NCI-H2196 treated with DMSO at 0.1 percent for 48 hours (cell line): ENCODE measurements at regions not wholly inside any gene's neighbourhood (a gene's known extent, or its start where the extent isn't known, plus 50 kb on each side); places are given as distances from the start of the nearest gene placed in this dataset.
"Not testable (repeated sequence)": the region's sequence is repeated elsewhere in the genome, so short reads cannot be mapped to it uniquely, and the experiment has no call there.

Experiments used
- DNase-seq: peaks from one replicate; lab custom pipeline; 2025; ENCODE audit not compliant: unreplicated experiment; lab: John Stamatoyannopoulos, UW

DNA sequence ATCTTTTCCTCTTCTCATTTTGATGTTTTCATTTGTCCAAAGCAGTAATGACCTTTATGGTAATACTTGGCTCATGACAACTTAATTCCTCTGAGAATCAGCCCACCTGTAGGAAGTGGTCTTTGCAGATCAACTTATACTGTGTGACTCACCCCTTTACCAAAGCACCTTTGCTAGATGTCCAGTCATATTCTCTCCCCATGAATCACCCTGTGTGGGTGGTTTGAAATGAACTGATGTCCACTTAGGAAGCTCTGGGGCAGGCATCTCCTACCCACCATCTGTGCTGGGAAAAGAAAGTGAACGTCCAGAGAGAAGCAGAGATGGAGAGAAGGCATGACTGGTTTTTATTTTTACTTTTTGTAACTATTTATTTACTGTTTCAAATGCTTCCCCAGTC lies 410.3 kb downstream of the KIF20B start:
- no peak for DNase-seq

DNA sequence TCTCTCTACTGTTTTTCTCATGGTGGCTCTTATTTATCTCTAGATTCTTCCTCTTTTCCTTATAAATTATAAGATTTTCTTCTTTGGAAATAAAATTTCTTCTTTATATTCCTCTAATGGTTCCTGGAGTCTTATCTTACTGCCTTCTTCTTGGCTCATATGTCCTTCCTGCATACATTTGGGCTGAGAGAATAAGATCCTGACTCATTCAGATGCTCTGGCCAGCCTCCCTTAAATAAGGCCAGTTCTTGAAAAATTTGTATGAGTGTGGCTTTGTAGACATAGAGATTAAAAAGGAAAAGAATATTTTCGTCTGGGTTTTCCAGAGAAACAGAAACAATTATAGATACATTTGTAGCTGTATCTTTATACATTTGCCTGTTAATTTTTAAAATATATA lies 411.3 kb downstream of the KIF20B start:
- DNase-seq: no peak

DNA sequence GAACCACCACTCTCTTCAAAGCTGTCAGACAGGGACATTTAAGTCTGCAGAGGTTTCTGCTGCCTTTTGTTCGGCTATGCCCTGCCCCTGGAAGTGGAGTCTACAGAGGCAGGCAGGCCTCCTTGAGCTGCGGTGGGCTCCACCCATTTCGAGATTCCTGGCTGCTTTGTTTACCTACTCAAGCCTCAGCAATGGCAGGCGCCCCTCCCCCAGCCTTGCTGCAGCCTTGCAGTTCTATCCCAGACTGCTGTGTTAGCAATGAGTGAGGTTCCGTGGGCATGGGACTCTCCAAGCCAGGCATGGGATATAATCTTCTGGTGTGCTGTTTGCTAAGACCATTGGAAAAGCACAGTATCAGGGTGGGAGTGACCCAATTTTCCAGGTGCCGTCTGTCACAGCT lies 417.2 kb downstream of the KIF20B start:
- not testable (repeated sequence) for DNase-seq

DNA sequence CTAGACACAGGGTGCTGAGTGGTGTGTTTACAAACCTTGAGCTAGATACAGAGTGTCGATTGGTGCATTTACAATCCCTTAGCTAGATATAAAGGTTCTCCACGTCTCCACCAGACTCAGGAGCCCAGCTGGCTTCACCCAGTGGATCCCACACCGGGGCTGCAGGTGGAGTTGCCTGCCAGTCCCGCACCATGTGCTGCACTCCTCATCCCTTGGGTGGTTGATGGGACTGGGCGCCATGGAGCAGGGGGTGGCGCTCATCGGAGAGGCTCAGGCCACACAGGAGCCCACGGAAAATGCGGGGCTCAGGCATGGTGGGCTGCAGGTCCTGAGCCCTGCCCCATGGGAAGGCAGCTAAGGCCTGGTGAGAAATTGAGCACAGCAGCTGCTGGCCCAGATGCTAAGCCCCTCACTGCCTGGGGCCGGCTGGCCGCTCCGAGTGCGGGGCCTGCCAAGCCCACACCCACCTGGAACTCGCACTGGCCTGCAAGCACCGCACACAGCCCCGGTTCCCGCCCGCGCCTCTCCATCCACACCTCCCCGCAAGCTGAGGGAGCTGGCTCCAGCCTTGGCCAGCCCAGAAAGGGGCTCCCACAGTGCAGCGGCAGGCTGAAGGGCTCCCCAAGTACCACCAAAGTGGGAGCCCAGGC lies 418.4 kb downstream of the KIF20B start:
- DNase-seq: not testable (repeated sequence)

- DNase-seq: no peak
These were observed 424.3 kb downstream of the KIF20B start for GRCh38 chr10:90125456-90126255.

GRCh38 chr10:90126256-90126595 lies 424.8 kb downstream of the KIF20B start:
- DNase-seq: no peak

DNA sequence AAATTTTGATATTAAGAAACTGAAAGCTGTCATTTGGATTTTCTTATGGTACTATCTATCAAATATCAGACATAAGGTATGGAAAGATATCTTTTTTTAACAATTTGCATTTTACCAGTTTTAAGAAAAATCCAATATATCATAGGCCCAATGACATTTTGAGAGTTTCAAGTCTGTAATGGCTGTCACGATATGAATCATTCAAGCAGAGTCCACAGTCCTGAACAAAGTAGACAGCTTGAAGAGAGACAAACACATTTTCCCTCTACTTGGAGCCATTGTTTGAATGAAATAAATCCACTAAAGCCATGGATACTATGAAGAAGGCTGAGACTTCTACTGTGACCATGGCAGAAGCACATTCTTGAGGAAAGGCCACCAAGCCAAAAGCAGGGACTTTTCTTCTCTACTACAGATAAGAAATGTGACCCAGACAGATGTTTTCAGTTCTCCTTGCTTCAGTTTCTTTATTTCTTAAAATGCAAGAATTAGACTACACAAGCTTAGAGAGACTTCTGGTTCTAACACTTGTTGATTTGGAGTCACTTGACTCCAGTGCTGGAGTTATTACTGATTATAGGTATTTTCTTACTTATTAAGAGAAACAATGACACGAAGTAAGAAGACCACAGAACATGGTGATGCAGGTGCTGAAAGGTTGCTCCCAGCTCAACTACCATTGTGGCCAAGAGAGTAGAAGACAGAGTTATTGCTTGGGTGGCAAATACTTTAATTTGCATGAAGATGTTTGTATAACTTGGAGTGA lies 429.1 kb downstream of the KIF20B start:
- DNase-seq: no peak

- no peak for DNase-seq
These were observed 432.2 kb downstream of the KIF20B start for GRCh38 chr10:90133606-90134005.

- no peak for DNase-seq
These were observed 435.4 kb downstream of the KIF20B start for GRCh38 chr10:90136731-90137316.

GRCh38 chr10:90138844-90139243 lies 437.5 kb downstream of the KIF20B start:
- DNase-seq: no peak

DNA sequence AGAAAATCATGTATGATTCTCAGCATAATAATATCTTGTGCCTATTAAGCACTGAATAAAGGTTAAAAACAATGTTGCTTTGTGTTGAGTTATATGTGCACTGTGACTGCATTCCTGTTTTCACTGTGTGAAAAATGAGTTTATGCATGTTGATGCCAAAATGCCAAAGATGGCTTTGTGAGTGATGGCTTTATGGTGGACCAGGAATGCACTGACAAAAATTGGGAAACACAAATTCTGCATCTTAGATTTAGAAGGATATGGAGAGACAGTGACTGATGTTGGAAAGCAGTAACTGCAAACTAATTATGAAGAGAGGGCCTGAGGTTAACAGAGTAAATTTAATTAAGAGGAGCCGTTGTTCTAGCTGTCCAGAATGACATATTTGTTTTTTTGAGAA lies 440.4 kb downstream of the KIF20B start:
- DNase-seq: no peak

GRCh38 chr10:90143937-90144336 lies 442.5 kb downstream of the KIF20B start:
- no peak for DNase-seq

GRCh38 chr10:90148116-90148855 lies 446.9 kb downstream of the KIF20B start:
- no peak for DNase-seq

- DNase-seq: no peak
These were observed 448.2 kb downstream of the KIF20B start for GRCh38 chr10:90149563-90149962.

- DNase-seq: no peak
These were observed 461.0 kb downstream of the KIF20B start for GRCh38 chr10:90162271-90162853.

GRCh38 chr10:90167174-90168064 lies 466.0 kb downstream of the KIF20B start:
- DNase-seq: no peak

DNA sequence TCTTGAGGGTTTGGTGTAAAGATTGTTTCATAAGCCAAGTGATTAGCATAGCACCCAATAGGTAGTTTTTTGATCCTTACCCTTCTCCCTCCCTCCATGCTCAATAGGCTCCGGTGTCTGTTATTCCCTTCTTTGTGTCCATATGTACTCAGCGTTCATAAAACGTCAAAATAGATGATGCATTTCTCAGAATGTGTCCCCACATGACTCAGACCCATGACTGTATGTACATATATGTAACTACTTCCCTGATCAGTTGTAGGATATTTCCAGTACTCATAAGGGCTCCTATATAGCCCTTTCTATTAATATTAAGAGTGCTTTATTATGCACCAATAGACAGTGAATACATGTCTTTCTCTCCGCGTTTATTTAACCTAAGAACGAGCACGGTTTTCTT lies 466.9 kb downstream of the KIF20B start:
- no peak for DNase-seq

DNA sequence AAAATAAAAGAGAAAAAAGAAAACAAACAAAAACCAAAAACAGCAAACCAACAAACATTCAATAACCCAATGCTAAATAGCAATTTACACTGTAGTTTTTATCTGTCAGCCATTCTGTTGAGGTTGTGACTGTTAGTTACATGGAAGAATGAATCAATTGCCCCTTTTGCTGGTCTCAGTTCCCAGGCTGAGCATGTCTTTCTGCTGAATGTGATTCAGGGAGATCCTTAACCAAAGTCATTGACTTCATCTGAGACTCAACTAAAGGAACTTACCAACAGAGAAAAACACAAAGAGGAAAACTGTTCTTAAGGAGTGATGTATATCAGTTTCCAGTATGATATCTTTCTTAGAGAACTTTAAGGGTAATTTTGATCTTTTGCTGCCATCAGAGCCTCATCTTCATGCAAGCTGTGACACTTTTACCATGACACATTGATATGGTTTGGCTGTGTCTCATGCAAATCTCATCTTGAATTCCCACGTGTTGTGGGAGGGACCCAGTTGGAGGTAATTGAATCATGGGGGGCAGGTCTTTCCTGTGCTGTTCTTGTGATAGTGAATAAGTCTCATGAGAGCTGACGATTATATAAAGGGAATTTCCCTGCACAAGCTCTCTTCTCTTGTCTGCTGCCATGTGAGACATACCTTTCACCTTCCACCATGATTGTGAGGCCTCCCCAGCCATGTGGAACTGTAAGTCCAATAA lies 469.8 kb downstream of the KIF20B start:
- no peak for DNase-seq

- DNase-seq: no peak
These were observed 473.1 kb downstream of the KIF20B start for GRCh38 chr10:90174531-90174930.
